Hindlimb muscle (tissue), 1 donor: ENCODE measurements at regions not wholly inside any gene's neighbourhood (a gene's known extent, or its start where the extent isn't known, plus 50 kb on each side); places are given as distances from the start of the nearest gene placed in this dataset.
A peak's percentile ranks its signal among the peaks of the same experiment; 100 is the strongest.
"Not testable (repeated sequence)": the region's sequence is repeated elsewhere in the genome, so short reads cannot be mapped to it uniquely, and the experiment has no call there.

ENCODE experiments used
- DNase-seq: peaks from one replicate; pipeline ENCODE4 v3.0.0-alpha.2; 2013

- DNase-seq = no peak
Measured at GRCh38 chr12:88684610-88685009, 104.3 kb upstream of the KITLG start.

GRCh38 chr12:88684170-88684569, 103.9 kb upstream of the KITLG start:
- DNase-seq = no peak

- no peak for DNase-seq
Measured at GRCh38 chr12:88683628-88684027, 103.4 kb upstream of the KITLG start.

GRCh38 chr12:88681271-88681670, 101.0 kb upstream of the KITLG start:
- DNase-seq = no peak

- DNase-seq = no peak
Measured at GRCh38 chr12:88677464-88677863, 97.2 kb upstream of the KITLG start.

GRCh38 chr12:88667615-88668014, 87.3 kb upstream of the KITLG start:
- not testable (repeated sequence) for DNase-seq

GRCh38 chr12:88665071-88665470, 84.8 kb upstream of the KITLG start:
- DNase-seq = no peak

GRCh38 chr12:88662961-88663360, 82.7 kb upstream of the KITLG start:
- no peak for DNase-seq

GRCh38 chr12:88662093-88662492, 81.8 kb upstream of the KITLG start:
- DNase-seq = no peak

- DNase-seq = no peak
Measured at GRCh38 chr12:88658009-88658408, 77.7 kb upstream of the KITLG start.

GRCh38 chr12:88650715-88651114, 70.4 kb upstream of the KITLG start:
- no peak for DNase-seq

- DNase-seq = no peak
Measured at GRCh38 chr12:88648625-88649024, 68.4 kb upstream of the KITLG start.

GRCh38 chr12:88646824-88647223, 66.6 kb upstream of the KITLG start:
- no peak for DNase-seq

GRCh38 chr12:88645816-88646215, 65.5 kb upstream of the KITLG start:
- no peak for DNase-seq

GRCh38 chr12:88644946-88645702, 64.9 kb upstream of the KITLG start:
- DNase-seq = no peak

- no peak for DNase-seq
Measured at GRCh38 chr12:88643685-88644084, 63.4 kb upstream of the KITLG start.

- DNase-seq = no peak
Measured at GRCh38 chr12:88642675-88643431, 62.6 kb upstream of the KITLG start.

GRCh38 chr12:88638966-88639760, 58.9 kb upstream of the KITLG start:
- peak; percentile 50 for DNase-seq

GRCh38 chr12:88638388-88638787, 58.1 kb upstream of the KITLG start:
- DNase-seq = no peak

- DNase-seq = no peak
Measured at GRCh38 chr12:88634008-88634407, 53.7 kb upstream of the KITLG start.

- DNase-seq = no peak
Measured at GRCh38 chr12:88633312-88633711, 53.0 kb upstream of the KITLG start.

- DNase-seq = no peak
Measured at GRCh38 chr12:88630561-88630960, 50.3 kb upstream of the KITLG start.
